Body of pancreas (tissue), 4 donors: ENCODE measurements at regions not wholly inside any gene's neighbourhood (a gene's known extent, or its start where the extent isn't known, plus 50 kb on each side); places are given as distances from the start of the nearest gene placed in this dataset.

Experiments
- CTCF ChIP-seq, 7 experiments: fragments of 450-650 bp in 4 of 7; fragments of 200-600 bp in 3 of 7; sonication (generic) in 3 of 7; IDR thresholded peaks; one replicate each; pipeline ENCODE4 v1.5.1; 2016 to 2019; ENCODE audit warnings: antibody characterized with exemption in 7 of 7
- POLR2A ChIP-seq, 3 donors: fragments of 450-650 bp; IDR thresholded peaks; one replicate each; pipeline ENCODE4 v1.6.1; 2016; ENCODE audit warnings: antibody characterized with exemption in 3 of 3, mild to moderate bottlenecking in 2 of 3

- TF ChIP-seq CTCF (IDR thresholded peaks at IDR 0.05): no peak
- TF ChIP-seq POLR2A (IDR thresholded peaks at IDR 0.05): no peak
Measured at GRCh38 chr14:98802044-98802443, 470.0 kb downstream of the BCL11B start.
